SU-DHL-6 (cell line): ENCODE measurements at regions not wholly inside any gene's neighbourhood (a gene's known extent, or its start where the extent isn't known, plus 50 kb on each side); places are given as distances from the start of the nearest gene placed in this dataset.

Experiments used
- CTCF ChIP-seq: fragments of 200-600 bp; sonication (generic); IDR thresholded peaks from one replicate; pipeline ENCODE4 v1.5.1; 2017; ENCODE audit warnings: antibody characterized with exemption, mild to moderate bottlenecking, low read length, moderate library complexity; ENCODE audit not compliant: insufficient read depth, poor library complexity, severe bottlenecking
- EZH2phosphoT487 ChIP-seq: fragments of 200-600 bp; sonication (generic), shearing (Covaris generic); conservative IDR thresholded peaks from 2 replicates; pipeline ENCODE4 v1.6.1; 2018; ENCODE audit warnings: mild to moderate bottlenecking, antibody characterized with exemption, low read length, moderate library complexity, mixed read lengths

GRCh38 chr5:124230456-124230855, 516.0 kb downstream of the ZNF608 start:
- TF ChIP-seq CTCF, result no peak
- TF ChIP-seq EZH2phosphoT487, result no peak
